Esophagus squamous epithelium (tissue), 4 donors: ENCODE measurements at regions not wholly inside any gene's neighbourhood (a gene's known extent, or its start where the extent isn't known, plus 50 kb on each side); places are given as distances from the start of the nearest gene placed in this dataset.

Experiments used
- POLR2A ChIP-seq, 4 donors: fragments of 450-650 bp; IDR thresholded peaks; one replicate each; pipeline ENCODE4 v1.6.1; 2017; ENCODE audit warnings: antibody characterized with exemption in 4 of 4, mild to moderate bottlenecking in 4 of 4, moderate library complexity in 3 of 4
- TF ChIP-seq, protein P1 (sequence below), 6 experiments: fragments of 450-650 bp in 4 of 6; fragments of 200-600 bp in 2 of 6; sonication (generic) in 2 of 6; IDR thresholded peaks; one replicate each; pipeline ENCODE4 v1.5.1; 2016 to 2019; ENCODE audit warnings: antibody characterized with exemption in 6 of 6, mild to moderate bottlenecking in 4 of 6, moderate library complexity in 4 of 6

DNA sequence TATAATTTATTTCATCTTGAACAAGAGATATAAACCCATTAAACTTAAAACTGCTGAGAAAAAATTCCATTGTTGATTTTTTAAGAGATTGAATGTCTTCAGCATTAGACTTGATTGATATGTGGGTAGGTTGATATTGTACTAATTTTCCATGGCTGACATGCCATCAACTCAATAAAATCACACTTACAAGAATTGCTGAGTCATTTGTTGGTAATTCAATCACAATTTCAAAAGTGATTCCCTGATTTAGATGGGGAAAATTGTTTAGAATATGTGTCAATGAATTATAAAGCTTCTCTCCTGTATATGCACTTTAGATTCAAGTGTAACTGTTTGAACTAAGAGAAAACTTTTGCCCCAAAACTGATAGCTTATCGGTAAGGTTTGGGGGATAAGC lies 223.5 kb upstream of the NCAM2 start:
- TF ChIP-seq, protein P1, sequence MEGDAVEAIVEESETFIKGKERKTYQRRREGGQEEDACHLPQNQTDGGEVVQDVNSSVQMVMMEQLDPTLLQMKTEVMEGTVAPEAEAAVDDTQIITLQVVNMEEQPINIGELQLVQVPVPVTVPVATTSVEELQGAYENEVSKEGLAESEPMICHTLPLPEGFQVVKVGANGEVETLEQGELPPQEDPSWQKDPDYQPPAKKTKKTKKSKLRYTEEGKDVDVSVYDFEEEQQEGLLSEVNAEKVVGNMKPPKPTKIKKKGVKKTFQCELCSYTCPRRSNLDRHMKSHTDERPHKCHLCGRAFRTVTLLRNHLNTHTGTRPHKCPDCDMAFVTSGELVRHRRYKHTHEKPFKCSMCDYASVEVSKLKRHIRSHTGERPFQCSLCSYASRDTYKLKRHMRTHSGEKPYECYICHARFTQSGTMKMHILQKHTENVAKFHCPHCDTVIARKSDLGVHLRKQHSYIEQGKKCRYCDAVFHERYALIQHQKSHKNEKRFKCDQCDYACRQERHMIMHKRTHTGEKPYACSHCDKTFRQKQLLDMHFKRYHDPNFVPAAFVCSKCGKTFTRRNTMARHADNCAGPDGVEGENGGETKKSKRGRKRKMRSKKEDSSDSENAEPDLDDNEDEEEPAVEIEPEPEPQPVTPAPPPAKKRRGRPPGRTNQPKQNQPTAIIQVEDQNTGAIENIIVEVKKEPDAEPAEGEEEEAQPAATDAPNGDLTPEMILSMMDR (IDR thresholded peaks at IDR 0.05): no peak
- TF ChIP-seq POLR2A (IDR thresholded peaks at IDR 0.05): no peak
